Small intestine (tissue), 7 donors: ENCODE measurements at regions not wholly inside any gene's neighbourhood (a gene's known extent, or its start where the extent isn't known, plus 50 kb on each side); places are given as distances from the start of the nearest gene placed in this dataset.

Source experiments
- DNase-seq, 2 donors: peaks; one replicate each; pipeline versions ENCODE4 v3.0.0 to v3.0.0-alpha.2; 2013
- FAIRE-seq: peaks from 2 replicates; lab custom pipeline; 2012; peaks lifted over from hg19 to GRCh38; lab: Jason Lieb, UNC
- H3K27ac ChIP-seq, 3 donors: one replicate each; pipeline ENCODE4 v1.5.1; 2013; ENCODE audit warnings: low read length in 2 of 3, mild to moderate bottlenecking in 2 of 3, control low read depth in 1 of 3, inconsistent platforms in 1 of 3, low read depth in 1 of 3, moderate library complexity in 1 of 3
- H3K27me3 ChIP-seq, 3 donors: one replicate each; pipeline ENCODE4 v1.6.1; 2013; ENCODE audit warnings: low read length in 3 of 3, inconsistent platforms in 1 of 3; ENCODE audit not compliant: control insufficient read depth in 3 of 3, insufficient read depth in 3 of 3
- H3K36me3 ChIP-seq, 3 donors: one replicate each; pipeline ENCODE4 v1.6.1; 2013; ENCODE audit warnings: low read length in 3 of 3, inconsistent platforms in 1 of 3, low read depth in 1 of 3, mild to moderate bottlenecking in 1 of 3, moderate library complexity in 1 of 3; ENCODE audit not compliant: control insufficient read depth in 3 of 3, insufficient read depth in 2 of 3
- H3K4me1 ChIP-seq, 3 donors: one replicate each; pipeline ENCODE4 v1.6.1; 2013; ENCODE audit warnings: low read length in 2 of 3, inconsistent platforms in 1 of 3, low read depth in 1 of 3, mild to moderate bottlenecking in 1 of 3, moderate library complexity in 1 of 3; ENCODE audit not compliant: control insufficient read depth in 3 of 3, insufficient read depth in 2 of 3
- H3K4me3 ChIP-seq, 3 donors: one replicate each; pipeline ENCODE4 v1.5.1; 2013; ENCODE audit warnings: low read length in 3 of 3, control low read depth in 1 of 3, inconsistent platforms in 1 of 3, low read depth in 1 of 3, mild to moderate bottlenecking in 1 of 3, moderate library complexity in 1 of 3
- H3K9me3 ChIP-seq, 2 donors: one replicate each; pipeline ENCODE4 v1.6.1; 2013; ENCODE audit warnings: low read depth in 1 of 2, low read length in 1 of 2; ENCODE audit not compliant: control insufficient read depth in 2 of 2, insufficient read depth in 1 of 2
- WGBS, 3 donors: extraction: QIAGEN DNeasy Blood & Tissue Kit; methylation state at CpG; one replicate each; pipeline ENCODE4 v1.1.7; 2013; 5-methylcytosine and 5-hydroxymethylcytosine counted together
- donor health status: healthy with polysubstance abuse.
- donor health status: control.
- donor health status: control.
- donor health status: Bipolar disorder and iron deficiency.
- donor health status: healthy.

- H3K4me3 ChIP-seq, result no peak overlapping the region
- H3K4me1 ChIP-seq, result no peaks in the 10 kb centered on the region
- no peaks in the 10 kb centered on the region for H3K9me3 ChIP-seq
- WGBS, 3 donors, result 87 to 95% (median 92%) methylated on average over 9 of the region's 9 CpGs
- no peak for FAIRE-seq
- no peak overlapping the region for H3K27ac ChIP-seq
- no peak for DNase-seq
- H3K36me3 ChIP-seq, result no peaks in the 10 kb centered on the region
- H3K27me3 ChIP-seq, result no peaks in the 10 kb centered on the region
Observed at GRCh38 chr2:238703436-238703835, 144.4 kb upstream of the TWIST2 start.

- FAIRE-seq (no peak), DNase-seq (no peak)
- 76 to 82% (median 81%) methylated on average over 11 of the region's 11 CpGs for WGBS, 3 donors
- Histone ChIP-seq H3K36me3 (no peaks in the 10 kb centered on the region), H3K27ac (no peak overlapping the region), H3K9me3 (no peaks in the 10 kb centered on the region), H3K4me3 (no peak overlapping the region), H3K4me1 (no peaks in the 10 kb centered on the region), H3K27me3 (peaks cover 0 to 3% (median 0%) of the 10 kb centered on the region in 3 donors)
Observed at GRCh38 chr2:238704471-238705225, 143.2 kb upstream of the TWIST2 start.

GRCh38 chr2:238706163-238706562 is 141.7 kb upstream of the TWIST2 start:
- 86 to 90% (median 88%) methylated on average over 8 of the region's 8 CpGs for WGBS, 3 donors
- DNase-seq (no peak), FAIRE-seq (no peak)
- H3K36me3 ChIP-seq, result no peaks in the 10 kb centered on the region
- no peak overlapping the region for H3K27ac ChIP-seq
- peaks cover 0 to 3% (median 0%) of the 10 kb centered on the region in 3 donors for H3K27me3 ChIP-seq
- no peaks in the 10 kb centered on the region for H3K4me1 ChIP-seq
- no peak overlapping the region for H3K4me3 ChIP-seq
- H3K9me3 ChIP-seq, result no peaks in the 10 kb centered on the region

- FAIRE-seq (no peak), DNase-seq (no peak)
- Histone ChIP-seq H3K27me3 (peaks cover 0 to 3% (median 1%) of the 10 kb centered on the region in 3 donors), H3K9me3 (no peaks in the 10 kb centered on the region), H3K36me3 (no peaks in the 10 kb centered on the region), H3K27ac (no peak overlapping the region), H3K4me1 (no peaks in the 10 kb centered on the region), H3K4me3 (no peak overlapping the region)
- 85 to 100% (median 91%) methylated on average over 1 of the region's 1 CpG for WGBS, 3 donors
Observed at GRCh38 chr2:238706673-238707072, 141.2 kb upstream of the TWIST2 start.

GRCh38 chr2:238709325-238710025 is 138.4 kb upstream of the TWIST2 start:
- DNase-seq, result no peak
- H3K27ac ChIP-seq, result peak overlapping the region in 1 of 3 donors; percentile 28

GRCh38 chr2:238710032-238710735 is 137.7 kb upstream of the TWIST2 start:
- DNase-seq, result no peak
- Histone ChIP-seq H3K27ac (peak overlapping the region in 1 of 3 donors; percentile 28), H3K4me1 (no peaks in the 10 kb centered on the region), H3K9me3 (no peaks in the 10 kb centered on the region), H3K4me3 (no peak overlapping the region), H3K27me3 (peaks cover 0 to 3% (median 1%) of the 10 kb centered on the region in 3 donors), H3K36me3 (no peaks in the 10 kb centered on the region)
- no peak for FAIRE-seq
- 38 to 48% (median 40%) methylated on average over 1 of the region's 1 CpG for WGBS, 3 donors

More at GRCh38 chr2:238709325-238710025, 138.4 kb upstream of the TWIST2 start:
- 67 to 77% (median 74%) methylated on average over 6 of the region's 6 CpGs for WGBS, 3 donors
- Histone ChIP-seq H3K36me3 (no peaks in the 10 kb centered on the region), H3K9me3 (no peaks in the 10 kb centered on the region), H3K4me1 (no peaks in the 10 kb centered on the region), H3K27me3 (peaks cover 0 to 3% (median 1%) of the 10 kb centered on the region in 3 donors), H3K4me3 (no peak overlapping the region)
- FAIRE-seq, result no peak

GRCh38 chr2:238710787-238711186 is 137.1 kb upstream of the TWIST2 start:
- FAIRE-seq (no peak), DNase-seq (no peak)
- no peaks in the 10 kb centered on the region for H3K36me3 ChIP-seq
- H3K9me3 ChIP-seq, result no peaks in the 10 kb centered on the region
- no peak overlapping the region for H3K27ac ChIP-seq
- 88 to 94% (median 91%) methylated on average over 4 of the region's 4 CpGs for WGBS, 3 donors
- no peak overlapping the region for H3K4me3 ChIP-seq
- peaks cover 0 to 3% (median 1%) of the 10 kb centered on the region in 3 donors for H3K27me3 ChIP-seq
- no peaks in the 10 kb centered on the region for H3K4me1 ChIP-seq

GRCh38 chr2:238711346-238711745 is 136.5 kb upstream of the TWIST2 start:
- Histone ChIP-seq H3K4me1 (no peaks in the 10 kb centered on the region), H3K27me3 (peaks cover 0 to 3% (median 1%) of the 10 kb centered on the region in 3 donors), H3K27ac (no peak overlapping the region), H3K4me3 (no peak overlapping the region), H3K36me3 (no peaks in the 10 kb centered on the region), H3K9me3 (no peaks in the 10 kb centered on the region)
- FAIRE-seq (no peak), DNase-seq (no peak)
- 65 to 79% (median 66%) methylated on average over 5 of the region's 5 CpGs for WGBS, 3 donors
